Natural killer cell (primary cell): ENCODE measurements at regions not wholly inside any gene's neighbourhood (a gene's known extent, or its start where the extent isn't known, plus 50 kb on each side); places are given as distances from the start of the nearest gene placed in this dataset.

Experiments used
- ATAC-seq, 3 donors: fragments of 150-1000 bp in 2 of 3; fragments of 200-7000 bp in 1 of 3; cut with Tn5 transposase; 1 replicate in 1 of 3; 2 replicates in 2 of 3; pipeline ENCODE4 v1.10.0; 2021; ENCODE audit warnings: mild to moderate bottlenecking in 2 of 3, moderate library complexity in 2 of 3
- DNase-seq, 2 donors: peaks; one replicate each; pipeline versions ENCODE4 v3.0.0 to v3.0.0-alpha.2; 2013 to 2021; ENCODE audit warnings: mixed read lengths in 1 of 2
- H3K27ac ChIP-seq: one replicate; pipeline ENCODE4 v1.5.1; 2013; ENCODE audit warnings: mild to moderate bottlenecking, low read length
- H3K27me3 ChIP-seq: one replicate; pipeline ENCODE4 v1.6.1; 2013; ENCODE audit warnings: low read length; ENCODE audit not compliant: control insufficient read depth, insufficient read depth
- H3K36me3 ChIP-seq: one replicate; pipeline ENCODE4 v1.6.1; 2013; ENCODE audit warnings: low read length; ENCODE audit not compliant: control insufficient read depth, insufficient read depth
- H3K4me1 ChIP-seq: one replicate; pipeline ENCODE4 v1.6.1; 2013; ENCODE audit warnings: low read length; ENCODE audit not compliant: control insufficient read depth, insufficient read depth
- H3K4me3 ChIP-seq: one replicate; pipeline ENCODE4 v1.5.1; 2013; ENCODE audit warnings: low read length
- H3K9me3 ChIP-seq: one replicate; pipeline ENCODE4 v1.6.1; 2013; ENCODE audit warnings: low read length; ENCODE audit not compliant: control insufficient read depth, insufficient read depth
- H3K27ac Mint-ChIP-seq, 2 donors: one replicate each; pipeline ENCODE4 v1.8.0; 2022; ENCODE audit warnings: mild to moderate bottlenecking in 2 of 2, mixed read lengths in 2 of 2, moderate library complexity in 1 of 2
- H3K27me3 Mint-ChIP-seq, 2 donors: one replicate each; pipeline ENCODE4 v1.8.0; 2022; ENCODE audit warnings: low read depth in 2 of 2, mixed read lengths in 2 of 2
- H3K36me3 Mint-ChIP-seq: one replicate; pipeline ENCODE4 v1.8.0; 2022; ENCODE audit warnings: mixed read lengths
- H3K4me1 Mint-ChIP-seq, 2 donors: one replicate each; pipeline ENCODE4 v1.8.0; 2022; ENCODE audit warnings: mixed read lengths in 2 of 2
- H3K4me3 Mint-ChIP-seq: one replicate; pipeline ENCODE4 v1.8.0; 2022; ENCODE audit warnings: mild to moderate bottlenecking, moderate library complexity, mixed read lengths
- H3K9me3 Mint-ChIP-seq, 2 donors: one replicate each; pipeline ENCODE4 v1.8.0; 2022; ENCODE audit warnings: mixed read lengths in 2 of 2
- CTCF ChIP-seq: fragments of 200-600 bp; IDR thresholded peaks from one replicate; pipeline ENCODE4 v1.8.0; 2022; ENCODE audit warnings: antibody characterized with exemption
- WGBS: methylation state at CpG from one replicate; pipeline ENCODE4 v1.1.7; 2013; ENCODE audit warnings: missing lambda C conversion rate; ENCODE audit not compliant: insufficient coverage; 5-methylcytosine and 5-hydroxymethylcytosine counted together
- intact Hi-C: fragments of 100-400 bp; cut with micrococcal nuclease; formaldehyde crosslinking; loops from one replicate; pipeline ENCODE4 v1.14.2; 2022

- no peak for TF ChIP-seq CTCF
- H3K4me3 Mint-ChIP-seq, result no peak overlapping the region
- DNase-seq (no peak), ATAC-seq (no peak)
- no peaks in the 10 kb centered on the region for H3K4me1 Mint-ChIP-seq
- 92% methylated on average over 42 of the region's 42 CpGs for WGBS
- H3K27me3 Mint-ChIP-seq, result peaks cover 0 to 5% of the 10 kb centered on the region in 2 donors
- Histone ChIP-seq H3K4me3 (no peak overlapping the region), H3K27ac (no peak overlapping the region), H3K9me3 (no peaks in the 10 kb centered on the region), H3K27me3 (no peaks in the 10 kb centered on the region), H3K36me3 (no peaks in the 10 kb centered on the region), H3K4me1 (no peaks in the 10 kb centered on the region)
- H3K9me3 Mint-ChIP-seq, result no peaks in the 10 kb centered on the region
- no peak overlapping the region for H3K27ac Mint-ChIP-seq
- no peaks in the 10 kb centered on the region for H3K36me3 Mint-ChIP-seq
- intact Hi-C loops, result no loop called here
Observed at GRCh38 chr4:1536579-1537409, 130.6 kb upstream of the NKX1-1 start.

GRCh38 chr4:1535926-1536578, 129.8 kb upstream of the NKX1-1 start:
- no peak for TF ChIP-seq CTCF
- Histone ChIP-seq H3K36me3 (no peaks in the 10 kb centered on the region), H3K4me1 (no peaks in the 10 kb centered on the region), H3K4me3 (no peak overlapping the region), H3K27ac (no peak overlapping the region), H3K27me3 (no peaks in the 10 kb centered on the region), H3K9me3 (no peaks in the 10 kb centered on the region)
- WGBS, result 89% methylated on average over 31 of the region's 31 CpGs
- ATAC-seq (no peak), DNase-seq (no peak)
- no peaks in the 10 kb centered on the region for H3K9me3 Mint-ChIP-seq
- H3K4me3 Mint-ChIP-seq, result no peak overlapping the region
- no peaks in the 10 kb centered on the region for H3K36me3 Mint-ChIP-seq
- intact Hi-C loops, result no loop called here
- no peak overlapping the region for H3K27ac Mint-ChIP-seq
- H3K27me3 Mint-ChIP-seq, result peaks cover 0 to 5% of the 10 kb centered on the region in 2 donors
- no peaks in the 10 kb centered on the region for H3K4me1 Mint-ChIP-seq

GRCh38 chr4:1534876-1535526, 128.8 kb upstream of the NKX1-1 start:
- H3K4me3 Mint-ChIP-seq, result no peak overlapping the region
- H3K4me1 ChIP-seq, result no peaks in the 10 kb centered on the region
- no peaks in the 10 kb centered on the region for H3K27me3 ChIP-seq
- H3K4me3 ChIP-seq, result no peak overlapping the region
- no peak overlapping the region for H3K27ac Mint-ChIP-seq
- no peaks in the 10 kb centered on the region for H3K9me3 ChIP-seq
- ATAC-seq (no peak), DNase-seq (no peak)
- H3K27me3 Mint-ChIP-seq, result peaks cover 0 to 5% of the 10 kb centered on the region in 2 donors
- no peaks in the 10 kb centered on the region for H3K4me1 Mint-ChIP-seq
- intact Hi-C loops, result no loop called here
- no peaks in the 10 kb centered on the region for H3K9me3 Mint-ChIP-seq
- no peaks in the 10 kb centered on the region for H3K36me3 ChIP-seq
- WGBS, result 93% methylated on average over 30 of the region's 30 CpGs
- no peaks in the 10 kb centered on the region for H3K36me3 Mint-ChIP-seq
- no peak overlapping the region for H3K27ac ChIP-seq
- TF ChIP-seq CTCF, result no peak
